H9 (cell line): ENCODE measurements at regions not wholly inside any gene's neighbourhood (a gene's known extent, or its start where the extent isn't known, plus 50 kb on each side); places are given as distances from the start of the nearest gene placed in this dataset.

Experiments
- DNase-seq: peaks from one replicate; pipeline ENCODE4 v3.0.0-alpha.2; 2017
- H2AFZ ChIP-seq: one replicate; pipeline ENCODE4 v1.6.1; 2013; ENCODE audit warnings: mild to moderate bottlenecking, low read length, control low read depth, moderate library complexity
- H2AK5ac ChIP-seq: 2 replicates; pipeline ENCODE4 v1.6.1; 2013; ENCODE audit warnings: low read length, control low read depth, mixed read lengths; ENCODE audit not compliant: insufficient read length
- H2BK120ac ChIP-seq: one replicate; pipeline ENCODE4 v1.6.1; 2013; ENCODE audit warnings: low read depth, mild to moderate bottlenecking, low read length, control low read depth, inconsistent platforms; ENCODE audit not compliant: poor library complexity, severe bottlenecking
- H2BK12ac ChIP-seq: 2 replicates; pipeline ENCODE4 v1.6.1; 2013; ENCODE audit warnings: low read length, control low read depth, mixed read lengths, low read depth; ENCODE audit not compliant: insufficient read length
- H2BK15ac ChIP-seq: 2 replicates; pipeline ENCODE4 v1.6.1; 2013; ENCODE audit warnings: low read depth, low read length, control low read depth
- H2BK20ac ChIP-seq: one replicate; pipeline ENCODE4 v1.6.1; 2013; ENCODE audit warnings: low read depth, mild to moderate bottlenecking, low read length, control low read depth, inconsistent platforms; ENCODE audit not compliant: poor library complexity, severe bottlenecking
- H2BK5ac ChIP-seq: 2 replicates; pipeline ENCODE4 v1.6.1; 2013; ENCODE audit warnings: low read length, control low read depth, mixed read lengths; ENCODE audit not compliant: insufficient read length
- H3K14ac ChIP-seq: 2 replicates; pipeline ENCODE4 v1.6.1; 2013; ENCODE audit warnings: low read length, control low read depth; ENCODE audit not compliant: insufficient read depth
- H3K18ac ChIP-seq: 2 replicates; pipeline ENCODE4 v1.6.1; 2013; ENCODE audit warnings: low read depth, mild to moderate bottlenecking, mixed read lengths, low read length, control low read depth; ENCODE audit not compliant: insufficient read length
- H3K23ac ChIP-seq: 2 replicates; pipeline ENCODE4 v1.6.1; 2013; ENCODE audit warnings: low read length, control low read depth, mixed read lengths, low read depth; ENCODE audit not compliant: insufficient read length
- H3K23me2 ChIP-seq: 2 replicates; pipeline ENCODE4 v1.6.1; 2013; ENCODE audit warnings: low read depth, mild to moderate bottlenecking, mixed read lengths, low read length, control low read depth; ENCODE audit not compliant: insufficient read length, poor library complexity, severe bottlenecking
- H3K27ac ChIP-seq: 2 replicates; pipeline ENCODE4 v1.5.1; 2013; ENCODE audit warnings: low read length, control low read depth, mixed read lengths, low read depth; ENCODE audit not compliant: insufficient read length
- H3K27me3 ChIP-seq: 2 replicates; pipeline ENCODE4 v1.6.1; 2013; ENCODE audit warnings: low read length, control low read depth, inconsistent platforms; ENCODE audit not compliant: insufficient read depth
- H3K4ac ChIP-seq: 2 replicates; pipeline ENCODE4 v1.6.1; 2013; ENCODE audit warnings: low read depth, mild to moderate bottlenecking, control low read depth, inconsistent platforms, low read length, moderate library complexity
- H3K4me1 ChIP-seq: 2 replicates; pipeline ENCODE4 v1.6.1; 2013; ENCODE audit warnings: low read length, control low read depth, inconsistent platforms; ENCODE audit not compliant: insufficient read depth
- H3K4me2 ChIP-seq: 2 replicates; pipeline ENCODE4 v1.6.1; 2013; ENCODE audit warnings: low read length, control low read depth, mixed read lengths; ENCODE audit not compliant: insufficient read length, insufficient read depth
- H3K56ac ChIP-seq: 2 replicates; pipeline ENCODE4 v1.6.1; 2013; ENCODE audit warnings: low read depth, mild to moderate bottlenecking, mixed read lengths, low read length, control low read depth; ENCODE audit not compliant: insufficient read length
- H3K79me1 ChIP-seq: 2 replicates; pipeline ENCODE4 v1.6.1; 2013; ENCODE audit warnings: low read depth, mild to moderate bottlenecking, moderate library complexity, low read length, control low read depth, inconsistent platforms; ENCODE audit not compliant: insufficient read depth, poor library complexity, severe bottlenecking
- H3K79me2 ChIP-seq: 2 replicates; pipeline ENCODE4 v1.6.1; 2013; ENCODE audit warnings: low read length, control low read depth, inconsistent platforms; ENCODE audit not compliant: insufficient read depth
- H3K9ac ChIP-seq: 2 replicates; pipeline ENCODE4 v1.6.1; 2013; ENCODE audit warnings: low read length, control low read depth, mixed read lengths; ENCODE audit not compliant: insufficient read length; ENCODE audit errors: extremely low read depth
- H3K9me3 ChIP-seq: one replicate; pipeline ENCODE4 v1.6.1; 2013; ENCODE audit warnings: low read depth, low read length, inconsistent platforms; ENCODE audit not compliant: control insufficient read depth
- H3T11ph ChIP-seq: one replicate; pipeline ENCODE4 v1.6.1; 2013; ENCODE audit warnings: mild to moderate bottlenecking, low read length, control low read depth, inconsistent platforms
- H4K20me1 ChIP-seq: one replicate; pipeline ENCODE4 v1.6.1; 2013; ENCODE audit not compliant: control insufficient read depth, insufficient read length, insufficient read depth
- H4K5ac ChIP-seq: 2 replicates; pipeline ENCODE4 v1.6.1; 2013; ENCODE audit warnings: low read depth, mild to moderate bottlenecking, mixed read lengths, low read length, control low read depth; ENCODE audit not compliant: insufficient read length
- H4K8ac ChIP-seq: replicated peaks from 2 replicates; pipeline ENCODE4 v1.6.1; 2013; ENCODE audit warnings: low read length, control low read depth, mixed read lengths, low read depth; ENCODE audit not compliant: insufficient read length
- H4K91ac ChIP-seq: 2 replicates; pipeline ENCODE4 v1.6.1; 2013; ENCODE audit warnings: low read depth, mild to moderate bottlenecking, moderate library complexity, mixed read lengths, low read length, control low read depth; ENCODE audit not compliant: insufficient read length
- H3K27ac Mint-ChIP-seq, 3 experiments: 2 replicates in 2 of 3; 3 replicates in 1 of 3; pipeline ENCODE4 v1.8.0; 2020 to 2021; ENCODE audit warnings: mixed read lengths in 3 of 3, mild to moderate bottlenecking in 1 of 3, moderate library complexity in 1 of 3
- H3K27me3 Mint-ChIP-seq: 2 replicates; pipeline ENCODE4 v1.8.0; 2021; ENCODE audit warnings: low read depth, mild to moderate bottlenecking, moderate library complexity, mixed read lengths
- H3K36me3 Mint-ChIP-seq, 3 experiments: 2 replicates in 2 of 3; 3 replicates in 1 of 3; pipeline ENCODE4 v1.8.0; 2020 to 2021; ENCODE audit warnings: low read depth in 3 of 3, mixed read lengths in 3 of 3; ENCODE audit not compliant: insufficient read depth in 1 of 3
- H3K4me1 Mint-ChIP-seq, 2 experiments: 2 replicates each; pipeline ENCODE4 v1.8.0; 2020; ENCODE audit warnings: mixed read lengths in 2 of 2
- H3K4me3 Mint-ChIP-seq, 2 experiments: 2 replicates in 1 of 2; 3 replicates in 1 of 2; pipeline ENCODE4 v1.8.0; 2020 to 2021; ENCODE audit warnings: mild to moderate bottlenecking in 2 of 2, mixed read lengths in 2 of 2, moderate library complexity in 1 of 2
- H3K9me3 Mint-ChIP-seq, 2 experiments: 2 replicates in 1 of 2; 3 replicates in 1 of 2; pipeline ENCODE4 v1.8.0; 2020; ENCODE audit warnings: mild to moderate bottlenecking in 2 of 2, mixed read lengths in 2 of 2, moderate library complexity in 1 of 2
- WGBS: extraction: QIAGEN DNeasy Blood & Tissue Kit; methylation state at CpG from one replicate; pipeline ENCODE4 v1.1.7; 2013; ENCODE audit warnings: missing lambda C conversion rate, low lambda C conversion rate, mixed read lengths; ENCODE audit not compliant: insufficient read length; ENCODE audit errors: extremely low coverage; 5-methylcytosine and 5-hydroxymethylcytosine counted together
- TF ChIP-seq, protein P1 (sequence below): fragments of 200-600 bp; sonication (generic); conservative IDR thresholded peaks from 3 replicates; pipeline ENCODE4 v1.8.0; 2021; ENCODE audit warnings: antibody characterized with exemption, mild to moderate bottlenecking

DNA sequence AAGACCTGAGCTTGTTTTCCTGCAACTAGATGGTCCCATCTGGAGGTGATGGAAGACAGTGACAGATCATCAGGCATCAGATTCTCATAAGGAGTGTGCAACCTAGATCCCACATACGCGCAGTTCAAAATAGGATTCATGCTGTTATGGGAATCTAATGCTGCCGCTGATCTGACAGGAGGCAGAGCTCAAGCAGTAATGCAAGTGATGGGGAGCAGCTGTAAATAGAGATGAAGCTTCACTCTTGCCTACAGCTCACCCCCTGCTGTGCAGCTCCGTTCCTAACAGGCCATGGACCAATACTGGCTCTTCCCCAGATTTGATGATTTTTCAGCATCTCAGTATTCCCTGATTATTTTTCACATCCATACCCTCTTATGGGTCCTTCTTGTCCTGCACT, 208.4 kb upstream of the RXFP2 start:
- no peak overlapping the region for H3K4me2 ChIP-seq
- H4K5ac ChIP-seq, result no peak overlapping the region
- no peak overlapping the region for H3K27ac ChIP-seq
- H2BK5ac ChIP-seq, result no peak overlapping the region
- H3K56ac ChIP-seq, result no peak overlapping the region
- H3K79me1 ChIP-seq, result no peaks in the 10 kb centered on the region
- no peak overlapping the region for H3K14ac ChIP-seq
- WGBS, result no CpG with 5 or more reads among the region's 4 CpGs
- H3K9ac ChIP-seq, result no peak overlapping the region
- H2BK20ac ChIP-seq, result no peak overlapping the region
- DNase-seq, result no peak
- Mint-ChIP-seq H3K27ac (no peak overlapping the region), H3K9me3 (peaks cover 3 to 4% of the 10 kb centered on the region in 2 experiments; a peak in 3 of 5 replicates), H3K27me3 (no peaks in the 10 kb centered on the region; the same call in 1 of the 2 replicates), H3K4me3 (no peak overlapping the region), H3K36me3 (peaks cover 0 to 3% (median 0%) of the 10 kb centered on the region in 3 experiments; a peak in 1 of 7 replicates), H3K4me1 (peaks cover 0 to 1% of the 10 kb centered on the region in 2 experiments; a peak in 1 of 4 replicates)
- H2BK120ac ChIP-seq, result no peak overlapping the region
- H3K27me3 ChIP-seq, result no peaks in the 10 kb centered on the region
- no peaks in the 10 kb centered on the region for H3K9me3 ChIP-seq
- no peak overlapping the region for H2AK5ac ChIP-seq
- no peak overlapping the region for H3K4ac ChIP-seq
- H2BK15ac ChIP-seq, result no peak overlapping the region
- H3T11ph ChIP-seq, result no peak overlapping the region
- H4K91ac ChIP-seq, result no peak overlapping the region
- TF ChIP-seq, protein P1, sequence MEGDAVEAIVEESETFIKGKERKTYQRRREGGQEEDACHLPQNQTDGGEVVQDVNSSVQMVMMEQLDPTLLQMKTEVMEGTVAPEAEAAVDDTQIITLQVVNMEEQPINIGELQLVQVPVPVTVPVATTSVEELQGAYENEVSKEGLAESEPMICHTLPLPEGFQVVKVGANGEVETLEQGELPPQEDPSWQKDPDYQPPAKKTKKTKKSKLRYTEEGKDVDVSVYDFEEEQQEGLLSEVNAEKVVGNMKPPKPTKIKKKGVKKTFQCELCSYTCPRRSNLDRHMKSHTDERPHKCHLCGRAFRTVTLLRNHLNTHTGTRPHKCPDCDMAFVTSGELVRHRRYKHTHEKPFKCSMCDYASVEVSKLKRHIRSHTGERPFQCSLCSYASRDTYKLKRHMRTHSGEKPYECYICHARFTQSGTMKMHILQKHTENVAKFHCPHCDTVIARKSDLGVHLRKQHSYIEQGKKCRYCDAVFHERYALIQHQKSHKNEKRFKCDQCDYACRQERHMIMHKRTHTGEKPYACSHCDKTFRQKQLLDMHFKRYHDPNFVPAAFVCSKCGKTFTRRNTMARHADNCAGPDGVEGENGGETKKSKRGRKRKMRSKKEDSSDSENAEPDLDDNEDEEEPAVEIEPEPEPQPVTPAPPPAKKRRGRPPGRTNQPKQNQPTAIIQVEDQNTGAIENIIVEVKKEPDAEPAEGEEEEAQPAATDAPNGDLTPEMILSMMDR, result no peak
- no peaks in the 10 kb centered on the region for H3K4me1 ChIP-seq
- no peak overlapping the region for H4K8ac ChIP-seq
- H4K20me1 ChIP-seq, result no peaks in the 10 kb centered on the region
- H2BK12ac ChIP-seq, result no peak overlapping the region
- H3K79me2 ChIP-seq, result no peaks in the 10 kb centered on the region
- no peak overlapping the region for H3K18ac ChIP-seq
- H3K23ac ChIP-seq, result no peak overlapping the region
- H3K23me2 ChIP-seq, result no peaks in the 10 kb centered on the region
- no peak overlapping the region for H2AFZ ChIP-seq
